Erythroblast (primary cell): ENCODE measurements at regions not wholly inside any gene's neighbourhood (a gene's known extent, or its start where the extent isn't known, plus 50 kb on each side); places are given as distances from the start of the nearest gene placed in this dataset.

Experiments used
- GATA1 ChIP-seq: IDR thresholded peaks from 2 replicates; pipeline ENCODE4 v1.6.1; 2011; ENCODE audit warnings: low read depth, mild to moderate bottlenecking, control low read depth, low read length, moderate library complexity
- POLR2A ChIP-seq: IDR thresholded peaks from 2 replicates; pipeline ENCODE4 v1.6.1; 2011; ENCODE audit warnings: mild to moderate bottlenecking, low read length

- TF ChIP-seq POLR2A, result no peak
- no peak for TF ChIP-seq GATA1
These were observed 225.2 kb upstream of the SPOPL start for GRCh38 chr2:138276339-138276738.
